SH-SY5Y (cell line): ENCODE measurements at regions not wholly inside any gene's neighbourhood (a gene's known extent, or its start where the extent isn't known, plus 50 kb on each side); places are given as distances from the start of the nearest gene placed in this dataset.

Source experiments
- GATA2 ChIP-seq: IDR thresholded peaks from 2 replicates; pipeline ENCODE4 v1.6.1; 2011; ENCODE audit warnings: mild to moderate bottlenecking, low read depth, low read length
- GATA3 ChIP-seq: IDR thresholded peaks from 2 replicates; pipeline ENCODE4 v1.6.1; 2011; ENCODE audit warnings: low read depth, mild to moderate bottlenecking, low read length, moderate library complexity

DNA sequence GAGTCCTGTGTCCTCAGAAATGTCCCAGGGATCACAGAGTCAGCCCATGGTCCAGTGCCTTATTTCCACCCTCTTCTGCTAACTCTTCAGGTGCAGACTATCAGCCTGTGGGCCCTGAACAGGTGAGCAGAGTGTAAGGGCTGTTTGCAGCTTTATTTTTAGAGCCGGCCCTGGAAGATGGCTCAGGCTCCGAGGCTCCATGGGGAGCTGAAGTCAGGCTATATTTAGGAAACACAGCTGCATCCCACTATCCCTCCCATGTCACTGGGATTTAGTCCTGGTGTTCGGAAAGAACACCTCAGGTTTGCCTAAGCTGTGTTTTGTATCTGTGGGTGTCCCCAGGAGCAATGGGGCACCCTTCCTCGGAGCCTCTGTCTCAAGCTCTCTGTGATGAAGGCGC lies 126.9 kb downstream of the RPS24 start:
- no peak for TF ChIP-seq GATA2
- no peak for TF ChIP-seq GATA3
